ENCODE measurements at regions not wholly inside any gene's neighbourhood (a gene's known extent, or its start where the extent isn't known, plus 50 kb on each side); places are given as distances from the start of the nearest gene placed in this dataset.

DNA sequence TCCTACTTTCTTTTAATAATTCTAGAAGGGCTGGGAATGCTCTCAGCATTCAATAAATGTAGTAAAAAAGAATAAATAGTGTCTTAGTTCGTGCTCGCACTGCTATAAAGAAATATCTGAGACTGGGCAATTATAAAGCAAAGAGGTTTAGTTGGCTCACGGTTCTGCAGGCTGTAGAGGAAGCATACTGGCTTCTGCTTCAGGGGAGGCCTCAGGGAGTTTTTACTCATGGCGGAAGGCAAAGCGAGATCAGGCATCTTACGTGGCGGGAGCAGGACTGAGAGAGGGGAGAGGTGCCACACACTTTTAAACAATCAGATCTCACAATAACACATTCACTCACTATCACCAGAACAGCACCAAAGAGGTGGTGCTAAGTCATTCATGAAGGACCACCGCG lies 103.0 kb upstream of the UBE2E2 start:
- 42% methylated on average over 8 of the region's 9 CpGs for WGBS (ENCODE audit: low lambda C conversion rate)
- no peaks in the 10 kb centered on the region for H3K4me1 ChIP-seq (ENCODE audit: insufficient read depth, low read length)
- FAIRE-seq, result no peak
- no peak overlapping the region for H3K4me2 ChIP-seq (ENCODE audit: low read depth, low read length)
- no peaks in the 10 kb centered on the region for H4K20me1 ChIP-seq (ENCODE audit: insufficient read depth, low read length)
- no peaks in the 10 kb centered on the region for H3K27me3 ChIP-seq (ENCODE audit: control insufficient read depth in 1 of 2, insufficient read depth in 2 of 2, low read length in 2 of 2)
- no peak overlapping the region for H3K27ac ChIP-seq (ENCODE audit: extremely low read length, insufficient read depth, low read length)
- TF ChIP-seq ZNF672 (CRISPR knock-in tag; IDR thresholded peaks at IDR 0.05), result no peak
- H3K4me3 ChIP-seq (replicated peaks in 1 of 3; ENCODE audit: insufficient read depth in 1 of 3, low read depth in 2 of 3, low read length in 3 of 3), result no peak overlapping the region
- BruUV-seq (replicated peaks), result no TSS peak
- no peaks in the 10 kb centered on the region for H3K36me3 ChIP-seq (replicated peaks in 1 of 2; ENCODE audit: control insufficient read depth in 1 of 2, insufficient read depth in 2 of 2, low read length in 2 of 2)
- in situ Hi-C loops (cut with HindIII; ENCODE audit: extremely low pct_ligation_motif_present, low pct_unique_long_range_greater_than_20kb) (no loop called here), intact Hi-C loops (cut with micrococcal nuclease; ENCODE audit: unreplicated experiment) (no loop called here)
- no peak overlapping the region for H2AFZ ChIP-seq (ENCODE audit: low read length)
- CTCF ChIA-PET (ENCODE audit: low intra/inter-chr PET ratio, low total read pairs), result no interaction called here
- DNase-seq (ENCODE audit: low spot score), result no peak
- ATAC-seq, result no peak
- no peak overlapping the region for H3K9ac ChIP-seq (ENCODE audit: insufficient read depth, low read depth, low read length)
- H3K9me3 ChIP-seq (ENCODE audit: low read length), result no peaks in the 10 kb centered on the region
- no peaks in the 10 kb centered on the region for H3K79me2 ChIP-seq (ENCODE audit: insufficient read depth, low read length)
- POLR2A ChIA-PET, result no interaction called here

DNA sequence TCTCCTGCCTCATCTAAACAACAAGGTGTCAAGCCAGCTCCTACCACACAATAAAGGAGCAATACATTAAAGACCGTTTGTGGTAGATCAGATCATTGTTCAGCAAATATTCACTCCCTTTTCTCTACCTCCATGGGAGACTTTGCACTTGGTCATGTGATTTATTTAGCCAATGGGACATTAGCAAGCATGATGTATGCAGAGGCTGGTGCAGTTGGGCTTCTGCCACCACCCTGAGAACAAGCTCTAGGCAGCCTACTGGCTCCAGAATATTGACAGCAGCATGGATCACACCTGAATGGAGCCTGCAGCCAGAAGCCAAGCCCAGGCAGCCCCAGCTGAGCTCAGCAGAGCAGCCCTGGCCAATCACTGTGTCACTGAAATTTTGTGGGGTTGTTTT lies 99.4 kb upstream of the UBE2E2 start:
- Histone ChIP-seq H2AFZ (ENCODE audit: low read length) (no peak overlapping the region), H4K20me1 (ENCODE audit: insufficient read depth, low read length) (no peaks in the 10 kb centered on the region), H3K9me3 (ENCODE audit: low read length) (no peaks in the 10 kb centered on the region), H3K27me3 (ENCODE audit: control insufficient read depth in 1 of 2, insufficient read depth in 2 of 2, low read length in 2 of 2) (no peaks in the 10 kb centered on the region), H3K4me3 (replicated peaks in 1 of 3; ENCODE audit: insufficient read depth in 1 of 3, low read depth in 2 of 3, low read length in 3 of 3) (no peak overlapping the region), H3K9ac (ENCODE audit: insufficient read depth, low read depth, low read length) (no peak overlapping the region), H3K79me2 (ENCODE audit: insufficient read depth, low read length) (no peaks in the 10 kb centered on the region), H3K4me2 (ENCODE audit: low read depth, low read length) (no peak overlapping the region), H3K36me3 (replicated peaks in 1 of 2; ENCODE audit: control insufficient read depth in 1 of 2, insufficient read depth in 2 of 2, low read length in 2 of 2) (no peaks in the 10 kb centered on the region), H3K27ac (ENCODE audit: extremely low read length, insufficient read depth, low read length) (no peak overlapping the region), H3K4me1 (ENCODE audit: insufficient read depth, low read length) (no peaks in the 10 kb centered on the region)
- FAIRE-seq, result no peak
- POLR2A ChIA-PET, result no interaction called here
- in situ Hi-C loops (cut with HindIII; ENCODE audit: extremely low pct_ligation_motif_present, low pct_unique_long_range_greater_than_20kb), result no loop called here
- intact Hi-C loops (cut with micrococcal nuclease; ENCODE audit: unreplicated experiment), result no loop called here
- DNase-seq (ENCODE audit: low spot score), result no peak
- no peak for ATAC-seq
- no TSS peak for BruUV-seq (replicated peaks)
- CTCF ChIA-PET (ENCODE audit: low intra/inter-chr PET ratio, low total read pairs), result no interaction called here
- 9% methylated on average over 1 of the region's 1 CpG for whole genome bisulfite sequencing (ENCODE audit: low lambda C conversion rate)
- TF ChIP-seq ZNF225 (CRISPR knock-in tag; IDR thresholded peaks at IDR 0.05) (no peak), GTF2F1 (IDR thresholded peaks at IDR 0.05; ENCODE audit: low read length) (no peak), ARID2 (CRISPR knock-in tag; IDR thresholded peaks at IDR 0.05; ENCODE audit: borderline replicate concordance) (no peak), ZNF468 (CRISPR knock-in tag; IDR thresholded peaks at IDR 0.05) (no peak), JUN (CRISPR knock-in tag; IDR thresholded peaks at IDR 0.05) (no peak), GABPA (IDR thresholded peaks at IDR 0.05; ENCODE audit: low read depth, low read length) (no peak), GABPA (CRISPR knock-in tag; IDR thresholded peaks at IDR 0.05; ENCODE audit: low read depth) (no peak)
- TF ChIP-seq, protein P1, sequence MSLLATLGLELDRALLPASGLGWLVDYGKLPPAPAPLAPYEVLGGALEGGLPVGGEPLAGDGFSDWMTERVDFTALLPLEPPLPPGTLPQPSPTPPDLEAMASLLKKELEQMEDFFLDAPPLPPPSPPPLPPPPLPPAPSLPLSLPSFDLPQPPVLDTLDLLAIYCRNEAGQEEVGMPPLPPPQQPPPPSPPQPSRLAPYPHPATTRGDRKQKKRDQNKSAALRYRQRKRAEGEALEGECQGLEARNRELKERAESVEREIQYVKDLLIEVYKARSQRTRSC (CRISPR knock-in tag; IDR thresholded peaks at IDR 0.05; ENCODE audit: low read depth), result no peak
- TF ChIP-seq, protein P2, sequence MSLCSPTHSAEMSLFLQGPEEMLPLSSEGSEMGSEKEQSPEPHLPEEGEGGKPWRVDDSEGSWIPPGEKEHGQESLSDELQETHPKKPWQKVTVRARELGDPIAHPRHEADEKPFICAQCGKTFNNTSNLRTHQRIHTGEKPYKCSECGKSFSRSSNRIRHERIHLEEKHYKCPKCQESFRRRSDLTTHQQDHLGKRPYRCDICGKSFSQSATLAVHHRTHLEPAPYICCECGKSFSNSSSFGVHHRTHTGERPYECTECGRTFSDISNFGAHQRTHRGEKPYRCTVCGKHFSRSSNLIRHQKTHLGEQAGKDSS (CRISPR knock-in tag; IDR thresholded peaks at IDR 0.05; ENCODE audit: borderline replicate concordance, low read depth), result no peak
- TF ChIP-seq, protein P3, sequence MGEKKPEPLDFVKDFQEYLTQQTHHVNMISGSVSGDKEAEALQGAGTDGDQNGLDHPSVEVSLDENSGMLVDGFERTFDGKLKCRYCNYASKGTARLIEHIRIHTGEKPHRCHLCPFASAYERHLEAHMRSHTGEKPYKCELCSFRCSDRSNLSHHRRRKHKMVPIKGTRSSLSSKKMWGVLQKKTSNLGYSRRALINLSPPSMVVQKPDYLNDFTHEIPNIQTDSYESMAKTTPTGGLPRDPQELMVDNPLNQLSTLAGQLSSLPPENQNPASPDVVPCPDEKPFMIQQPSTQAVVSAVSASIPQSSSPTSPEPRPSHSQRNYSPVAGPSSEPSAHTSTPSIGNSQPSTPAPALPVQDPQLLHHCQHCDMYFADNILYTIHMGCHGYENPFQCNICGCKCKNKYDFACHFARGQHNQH (CRISPR knock-in tag; IDR thresholded peaks at IDR 0.05), result no peak
- TF ChIP-seq, protein P4, sequence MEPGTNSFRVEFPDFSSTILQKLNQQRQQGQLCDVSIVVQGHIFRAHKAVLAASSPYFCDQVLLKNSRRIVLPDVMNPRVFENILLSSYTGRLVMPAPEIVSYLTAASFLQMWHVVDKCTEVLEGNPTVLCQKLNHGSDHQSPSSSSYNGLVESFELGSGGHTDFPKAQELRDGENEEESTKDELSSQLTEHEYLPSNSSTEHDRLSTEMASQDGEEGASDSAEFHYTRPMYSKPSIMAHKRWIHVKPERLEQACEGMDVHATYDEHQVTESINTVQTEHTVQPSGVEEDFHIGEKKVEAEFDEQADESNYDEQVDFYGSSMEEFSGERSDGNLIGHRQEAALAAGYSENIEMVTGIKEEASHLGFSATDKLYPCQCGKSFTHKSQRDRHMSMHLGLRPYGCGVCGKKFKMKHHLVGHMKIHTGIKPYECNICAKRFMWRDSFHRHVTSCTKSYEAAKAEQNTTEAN (CRISPR knock-in tag; conservative IDR thresholded peaks at IDR 0.05), result no peak

Measured in HepG2 (cell line).